ENCODE measurements at regions not wholly inside any gene's neighbourhood (a gene's known extent, or its start where the extent isn't known, plus 50 kb on each side); places are given as distances from the start of the nearest gene placed in this dataset.

GRCh38 chr10:128475686-128476367 is 349.6 kb upstream of the MKI67 start:
- TF ChIP-seq POLR2A (IDR thresholded peaks at IDR 0.05; ENCODE audit: low read depth, low read length) = no peak
- TF ChIP-seq POLR2AphosphoS5 (IDR thresholded peaks at IDR 0.05; ENCODE audit: low read depth, low read length) = no peak

Measured in GM12891 (cell line).